IMR-90 (cell line): ENCODE measurements at regions not wholly inside any gene's neighbourhood (a gene's known extent, or its start where the extent isn't known, plus 50 kb on each side); places are given as distances from the start of the nearest gene placed in this dataset.

Experiments used
- ATAC-seq: fragments of 200-7000 bp; cut with Tn5 transposase; 2 replicates; pipeline ENCODE4 v1.9.1; 2020; ENCODE audit warnings: low read depth, mild to moderate bottlenecking, moderate library complexity
- BruUV-seq: library from RNA; stranded (reverse); fragments of 400-500 nt; replicated peaks from 2 replicates; lab custom pipeline; 2021; lab: Mats Ljungman, UMichigan
- CTCF ChIA-PET: fragments of 300-600 bp; formaldehyde crosslinking; extraction: SDS; loops from one replicate; lab custom pipeline; 2021; ENCODE audit warnings: antibody characterized with exemption; lab: Yijun Ruan, JAX
- POLR2A ChIA-PET: fragments of 300-600 bp; sonication (Branson Sonifier 250); formaldehyde crosslinking; loops from one replicate; lab custom pipeline; 2022; ENCODE audit warnings: antibody characterized with exemption; ENCODE audit not compliant: unreplicated experiment; lab: Charles Lee
- DNase-seq: peaks from one replicate; pipeline ENCODE4 v3.0.0; 2013
- H2AFZ ChIP-seq: replicated peaks from 2 replicates; pipeline ENCODE3; 2013; ENCODE audit warnings: low read length, mild to moderate bottlenecking; ENCODE audit not compliant: poor library complexity
- H2AK5ac ChIP-seq: 2 replicates; pipeline ENCODE4 v1.6.1; 2013; ENCODE audit warnings: low read depth, low read length, inconsistent platforms
- H2AK9ac ChIP-seq: replicated peaks from 2 replicates; pipeline ENCODE3; 2013; ENCODE audit warnings: mild to moderate bottlenecking, low read depth, low read length, moderate library complexity; ENCODE audit not compliant: poor library complexity
- H2BK120ac ChIP-seq: 2 replicates; pipeline ENCODE4 v1.6.1; 2013; ENCODE audit warnings: low read depth, low read length, inconsistent platforms
- H2BK15ac ChIP-seq: 3 replicates; pipeline ENCODE4 v1.6.1; 2013; ENCODE audit warnings: low read depth, low read length, inconsistent platforms
- H2BK20ac ChIP-seq: 2 replicates; pipeline ENCODE4 v1.6.1; 2013; ENCODE audit warnings: low read depth, mild to moderate bottlenecking, inconsistent platforms, low read length, moderate library complexity
- H2BK5ac ChIP-seq: 2 replicates; pipeline ENCODE4 v1.6.1; 2013; ENCODE audit warnings: mild to moderate bottlenecking, low read depth, low read length, inconsistent platforms; ENCODE audit not compliant: poor library complexity, severe bottlenecking
- H3K14ac ChIP-seq: replicated peaks from 2 replicates; pipeline ENCODE4 v1.6.1; 2013; ENCODE audit warnings: low read depth, low read length, inconsistent platforms
- H3K18ac ChIP-seq: 2 replicates; pipeline ENCODE4 v1.6.1; 2013; ENCODE audit warnings: low read depth, low read length, control low read depth
- H3K23ac ChIP-seq: 2 replicates; pipeline ENCODE4 v1.6.1; 2013; ENCODE audit warnings: low read depth, low read length, inconsistent platforms
- H3K27ac ChIP-seq: 2 replicates; pipeline ENCODE4 v1.5.1; 2013; ENCODE audit warnings: mild to moderate bottlenecking, control low read depth, low read length; ENCODE audit not compliant: insufficient read depth
- H3K27me3 ChIP-seq: 2 replicates; pipeline ENCODE4 v1.6.1; 2013; ENCODE audit warnings: low read length; ENCODE audit not compliant: control insufficient read depth, insufficient read depth
- H3K36me3 ChIP-seq: 2 replicates; pipeline ENCODE4 v1.6.1; 2013; ENCODE audit warnings: low read length, mixed read lengths; ENCODE audit not compliant: control insufficient read depth, insufficient read depth
- H3K4ac ChIP-seq: 2 replicates; pipeline ENCODE4 v1.6.1; 2013; ENCODE audit warnings: low read depth, low read length, inconsistent platforms
- H3K4me1 ChIP-seq: 2 replicates; pipeline ENCODE4 v1.6.1; 2013; ENCODE audit warnings: low read length, mixed read lengths; ENCODE audit not compliant: control insufficient read depth, insufficient read depth
- H3K4me2 ChIP-seq: 2 replicates; pipeline ENCODE4 v1.6.1; 2013; ENCODE audit warnings: low read depth, mild to moderate bottlenecking, control low read depth, low read length, moderate library complexity
- H3K4me3 ChIP-seq: 2 replicates; pipeline ENCODE4 v1.5.1; 2013; ENCODE audit warnings: low read depth, mild to moderate bottlenecking, control low read depth, low read length, moderate library complexity; ENCODE audit not compliant: insufficient read depth
- H3K56ac ChIP-seq: 2 replicates; pipeline ENCODE4 v1.6.1; 2013; ENCODE audit warnings: low read length, inconsistent platforms; ENCODE audit not compliant: insufficient read depth; ENCODE audit errors: extremely low read depth
- H3K79me1 ChIP-seq, 2 experiments: 2 replicates each; pipeline ENCODE4 v1.6.1; 2013; ENCODE audit warnings: low read length in 2 of 2, inconsistent platforms in 1 of 2, low read depth in 1 of 2
- H3K9ac ChIP-seq: 2 replicates; pipeline ENCODE4 v1.6.1; 2013; ENCODE audit warnings: low read depth, low read length, control low read depth
- H3K9me1 ChIP-seq: 2 replicates; pipeline ENCODE4 v1.6.1; 2013; ENCODE audit warnings: low read length, inconsistent platforms; ENCODE audit not compliant: insufficient read depth
- H3K9me3 ChIP-seq: 2 replicates; pipeline ENCODE4 v1.6.1; 2013; ENCODE audit warnings: low read length; ENCODE audit not compliant: control insufficient read depth, insufficient read depth
- H4K20me1 ChIP-seq: 2 replicates; pipeline ENCODE4 v1.6.1; 2013; ENCODE audit warnings: low read length, inconsistent platforms; ENCODE audit not compliant: insufficient read depth
- H4K5ac ChIP-seq: 2 replicates; pipeline ENCODE4 v1.6.1; 2013; ENCODE audit warnings: mild to moderate bottlenecking, low read depth, low read length, control low read depth
- H4K8ac ChIP-seq, 2 experiments: 2 replicates each; pipeline ENCODE4 v1.6.1; 2013; ENCODE audit warnings: low read depth in 2 of 2, low read length in 2 of 2, control low read depth in 1 of 2, inconsistent platforms in 1 of 2
- H4K91ac ChIP-seq: 2 replicates; pipeline ENCODE4 v1.6.1; 2013; ENCODE audit warnings: low read depth, low read length, inconsistent platforms; ENCODE audit not compliant: insufficient read depth
- BHLHE40 ChIP-seq: fragments of 150-350 bp; IDR thresholded peaks from 2 replicates; pipeline ENCODE4 v1.6.1; 2016; ENCODE audit warnings: mild to moderate bottlenecking, low read depth, low read length
- NFE2L2 ChIP-seq: fragments of 150-350 bp; IDR thresholded peaks from 2 replicates; pipeline ENCODE4 v1.6.1; 2016; ENCODE audit warnings: low read depth, mild to moderate bottlenecking, low read length
- POLR2A ChIP-seq: IDR thresholded peaks from 2 replicates; pipeline ENCODE4 v1.6.1; 2012; ENCODE audit warnings: mild to moderate bottlenecking, low read depth, low read length
- RAD21 ChIP-seq: IDR thresholded peaks from 2 replicates; pipeline ENCODE4 v1.6.1; 2012; ENCODE audit warnings: low read length, improper control_type of control experiment
- RCOR1 ChIP-seq: IDR thresholded peaks from 2 replicates; pipeline ENCODE4 v1.6.1; 2012; ENCODE audit warnings: mild to moderate bottlenecking, low read length, improper control_type of control experiment; ENCODE audit not compliant: insufficient replicate concordance
- SMC3 ChIP-seq: fragments of 150-350 bp; IDR thresholded peaks from 2 replicates; pipeline ENCODE4 v1.6.1; 2016; ENCODE audit warnings: low read depth, mild to moderate bottlenecking, antibody characterized with exemption, low read length, moderate library complexity
- WGBS, 2 experiments: methylation state at CpG; one replicate each; pipeline versions ENCODE4 v1.1.5 to v1.1.7; 2013; ENCODE audit warnings: missing lambda C conversion rate in 2 of 2; ENCODE audit not compliant: insufficient read length in 1 of 2; ENCODE audit errors: extremely low coverage in 2 of 2; 5-methylcytosine and 5-hydroxymethylcytosine counted together
- dilution Hi-C: fragments of 300-500 bp; cut with HindIII; formaldehyde crosslinking; loops from one replicate; pipeline ENCODE4 v1.14.3; 2018; ENCODE audit warnings: low sequenced_read_pairs; ENCODE audit not compliant: unreplicated experiment
- in situ Hi-C: fragments of 300-500 bp; cut with MboI; formaldehyde crosslinking; loops from 3 replicates; pipeline ENCODE4 v1.14.3; 2019; ENCODE audit warnings: low sequenced_read_pairs, inconsistent platforms, mixed read lengths
- intact Hi-C: fragments of 100-400 bp; cut with micrococcal nuclease; formaldehyde crosslinking; loops from 2 replicates; pipeline ENCODE4 v1.10.0; 2022
- TF ChIP-seq, protein P1 (sequence below): fragments of 150-350 bp; IDR thresholded peaks from 2 replicates; pipeline ENCODE4 v1.6.1; 2017; ENCODE audit warnings: mild to moderate bottlenecking, antibody characterized with exemption, low read length, low read depth
- TF ChIP-seq, protein P2 (sequence below): fragments of 150-350 bp; IDR thresholded peaks from 2 replicates; pipeline ENCODE4 v1.6.1; 2016; ENCODE audit warnings: low read depth, mild to moderate bottlenecking, low read length, moderate library complexity, borderline replicate concordance

DNA sequence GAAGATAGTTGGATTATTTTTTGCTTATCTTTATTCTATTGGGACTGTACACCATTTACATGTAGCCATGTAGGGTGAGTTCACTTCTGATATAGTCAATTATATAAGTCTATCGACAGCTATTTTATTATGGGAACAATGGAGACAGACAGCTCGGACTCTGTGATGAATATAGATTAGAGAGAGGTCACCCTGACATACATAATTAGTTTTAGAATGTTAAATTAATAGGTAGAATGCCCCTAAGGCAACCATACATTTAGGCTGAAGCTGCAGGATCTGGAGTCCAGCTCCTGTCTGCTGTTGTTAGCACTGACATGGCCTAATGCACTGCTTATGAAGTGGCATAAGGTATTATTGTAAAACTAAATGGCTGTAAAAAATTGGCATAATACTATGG is 700.8 kb downstream of the MAT2B start:
- H3K18ac ChIP-seq = no peak overlapping the region
- H3K4me2 ChIP-seq = no peak overlapping the region
- no peaks in the 10 kb centered on the region for H3K36me3 ChIP-seq
- no peak overlapping the region for H3K4me3 ChIP-seq
- no CpG with 5 or more reads among the region's 2 CpGs for WGBS, 2 experiments
- H3K4ac ChIP-seq = no peak overlapping the region
- H3K27ac ChIP-seq = no peak overlapping the region
- H2BK15ac ChIP-seq = no peak overlapping the region
- no peaks in the 10 kb centered on the region for H4K20me1 ChIP-seq
- no peak overlapping the region for H3K9ac ChIP-seq
- no peaks in the 10 kb centered on the region for H3K9me3 ChIP-seq
- H2AK9ac ChIP-seq = no peak overlapping the region
- no peak overlapping the region for H4K91ac ChIP-seq
- H2AK5ac ChIP-seq = no peak overlapping the region
- no peaks in the 10 kb centered on the region for H3K27me3 ChIP-seq
- dilution Hi-C loops (no loop called here), intact Hi-C loops (no loop called here), in situ Hi-C loops (no loop called here)
- H3K79me1 ChIP-seq = no peaks in the 10 kb centered on the region
- H3K4me1 ChIP-seq = peaks cover 8% of the 10 kb centered on the region
- no peak overlapping the region for H2BK20ac ChIP-seq
- DNase-seq (no peak), ATAC-seq (no peak)
- no peak overlapping the region for H3K23ac ChIP-seq
- ChIA-PET CTCF (interaction anchor here (0.7 kb wide), 1 partner anchor 9 kb away, joined by 3 read pairs; no protein-coding TSS in a partner anchor), POLR2A (interaction anchor here (0.5 kb wide), 1 partner anchor 490 kb away, joined by 7 read pairs; no protein-coding TSS in a partner anchor)
- no peak overlapping the region for H3K56ac ChIP-seq
- TF ChIP-seq RCOR1 (no peak), RAD21 (no peak), BHLHE40 (no peak), NFE2L2 (no peak), POLR2A (no peak), SMC3 (no peak)
- TF ChIP-seq, protein P1, sequence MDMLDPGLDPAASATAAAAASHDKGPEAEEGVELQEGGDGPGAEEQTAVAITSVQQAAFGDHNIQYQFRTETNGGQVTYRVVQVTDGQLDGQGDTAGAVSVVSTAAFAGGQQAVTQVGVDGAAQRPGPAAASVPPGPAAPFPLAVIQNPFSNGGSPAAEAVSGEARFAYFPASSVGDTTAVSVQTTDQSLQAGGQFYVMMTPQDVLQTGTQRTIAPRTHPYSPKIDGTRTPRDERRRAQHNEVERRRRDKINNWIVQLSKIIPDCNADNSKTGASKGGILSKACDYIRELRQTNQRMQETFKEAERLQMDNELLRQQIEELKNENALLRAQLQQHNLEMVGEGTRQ = no peak
- TF ChIP-seq, protein P2, sequence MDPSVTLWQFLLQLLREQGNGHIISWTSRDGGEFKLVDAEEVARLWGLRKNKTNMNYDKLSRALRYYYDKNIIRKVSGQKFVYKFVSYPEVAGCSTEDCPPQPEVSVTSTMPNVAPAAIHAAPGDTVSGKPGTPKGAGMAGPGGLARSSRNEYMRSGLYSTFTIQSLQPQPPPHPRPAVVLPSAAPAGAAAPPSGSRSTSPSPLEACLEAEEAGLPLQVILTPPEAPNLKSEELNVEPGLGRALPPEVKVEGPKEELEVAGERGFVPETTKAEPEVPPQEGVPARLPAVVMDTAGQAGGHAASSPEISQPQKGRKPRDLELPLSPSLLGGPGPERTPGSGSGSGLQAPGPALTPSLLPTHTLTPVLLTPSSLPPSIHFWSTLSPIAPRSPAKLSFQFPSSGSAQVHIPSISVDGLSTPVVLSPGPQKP = no peak
- BruUV-seq = no TSS peak
- H4K5ac ChIP-seq = no peak overlapping the region
- no peak overlapping the region for H2BK120ac ChIP-seq
- H4K8ac ChIP-seq = no peak overlapping the region
- H3K9me1 ChIP-seq = no peaks in the 10 kb centered on the region
- no peak overlapping the region for H2BK5ac ChIP-seq
- no peak overlapping the region for H2AFZ ChIP-seq
- no peak overlapping the region for H3K14ac ChIP-seq
